ENCODE measurements at regions not wholly inside any gene's neighbourhood (a gene's known extent, or its start where the extent isn't known, plus 50 kb on each side); places are given as distances from the start of the nearest gene placed in this dataset.

DNA sequence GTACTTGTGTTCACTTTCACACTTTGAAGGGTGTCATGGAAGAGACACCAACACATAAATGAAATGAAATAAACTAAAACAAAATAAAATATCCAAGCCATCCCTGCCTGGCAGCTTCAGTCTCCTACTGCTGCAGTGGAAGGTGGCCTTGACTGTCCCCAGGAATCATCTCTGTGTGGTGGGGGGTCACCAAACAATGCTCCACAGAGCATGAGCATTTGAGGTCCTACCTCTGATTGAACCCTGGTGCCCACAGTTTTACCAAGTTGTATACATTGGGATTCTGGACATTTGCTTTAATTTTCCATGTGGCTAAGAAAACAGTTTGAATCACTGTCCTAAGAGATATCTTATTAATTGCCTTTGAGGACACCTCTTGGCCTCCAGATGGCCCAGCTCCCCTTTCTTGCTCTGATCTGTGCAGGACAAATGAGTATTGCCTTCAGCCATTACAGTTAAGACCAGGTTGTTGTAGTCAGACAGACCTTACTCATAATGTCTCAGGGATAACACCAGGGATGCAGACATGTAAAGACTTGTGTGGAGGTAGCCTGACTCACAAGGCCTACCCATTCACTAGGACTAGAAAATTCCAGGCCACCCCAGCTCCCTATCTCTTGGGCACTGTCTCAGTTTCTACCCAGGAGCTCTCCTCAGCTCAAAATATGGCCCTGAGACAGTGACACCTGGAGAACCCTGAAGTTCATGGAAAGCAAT, 195.0 kb downstream of the MYCN start:
- no peaks in the 10 kb centered on the region for H3K27me3 Mint-ChIP-seq
- POLR2A ChIA-PET, result no interaction called here
- Histone ChIP-seq H3K27ac (ENCODE audit: low read depth in 1 of 2, low read length in 2 of 2) (no peak overlapping the region), H3K9me3 (ENCODE audit: control insufficient read depth in 1 of 2, insufficient read depth in 1 of 2, low read length in 2 of 2) (no peaks in the 10 kb centered on the region), H3K4me1 (ENCODE audit: insufficient read depth, low read length) (no peaks in the 10 kb centered on the region), H3K36me3 (ENCODE audit: insufficient read depth, low read length) (no peaks in the 10 kb centered on the region), H3K4me3 (ENCODE audit: low read length) (no peak overlapping the region), H3K27me3 (ENCODE audit: control insufficient read depth in 1 of 2, insufficient read depth in 2 of 2, low read length in 2 of 2) (no peaks in the 10 kb centered on the region)
- no peaks in the 10 kb centered on the region for H3K4me1 Mint-ChIP-seq (ENCODE audit: low read depth)
- no peak overlapping the region for H3K27ac Mint-ChIP-seq
- no peaks in the 10 kb centered on the region for H3K9me3 Mint-ChIP-seq
- intact Hi-C loops (cut with DNase I, micrococcal nuclease), result no loop called here
- no peak overlapping the region for H3K4me3 Mint-ChIP-seq
- TF ChIP-seq, protein P1, sequence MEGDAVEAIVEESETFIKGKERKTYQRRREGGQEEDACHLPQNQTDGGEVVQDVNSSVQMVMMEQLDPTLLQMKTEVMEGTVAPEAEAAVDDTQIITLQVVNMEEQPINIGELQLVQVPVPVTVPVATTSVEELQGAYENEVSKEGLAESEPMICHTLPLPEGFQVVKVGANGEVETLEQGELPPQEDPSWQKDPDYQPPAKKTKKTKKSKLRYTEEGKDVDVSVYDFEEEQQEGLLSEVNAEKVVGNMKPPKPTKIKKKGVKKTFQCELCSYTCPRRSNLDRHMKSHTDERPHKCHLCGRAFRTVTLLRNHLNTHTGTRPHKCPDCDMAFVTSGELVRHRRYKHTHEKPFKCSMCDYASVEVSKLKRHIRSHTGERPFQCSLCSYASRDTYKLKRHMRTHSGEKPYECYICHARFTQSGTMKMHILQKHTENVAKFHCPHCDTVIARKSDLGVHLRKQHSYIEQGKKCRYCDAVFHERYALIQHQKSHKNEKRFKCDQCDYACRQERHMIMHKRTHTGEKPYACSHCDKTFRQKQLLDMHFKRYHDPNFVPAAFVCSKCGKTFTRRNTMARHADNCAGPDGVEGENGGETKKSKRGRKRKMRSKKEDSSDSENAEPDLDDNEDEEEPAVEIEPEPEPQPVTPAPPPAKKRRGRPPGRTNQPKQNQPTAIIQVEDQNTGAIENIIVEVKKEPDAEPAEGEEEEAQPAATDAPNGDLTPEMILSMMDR (IDR thresholded peaks at IDR 0.05), result no peak
- no peaks in the 10 kb centered on the region for H3K36me3 Mint-ChIP-seq (ENCODE audit: low read depth)
- DNase-seq, result no peak
- CTCF ChIA-PET, result no interaction called here
- no peak for ATAC-seq (ENCODE audit: poor library complexity)

- ATAC-seq (ENCODE audit: poor library complexity), result no peak
- Histone ChIP-seq H3K9me3 (ENCODE audit: control insufficient read depth in 1 of 2, insufficient read depth in 1 of 2, low read length in 2 of 2) (no peaks in the 10 kb centered on the region), H3K4me1 (ENCODE audit: insufficient read depth, low read length) (no peaks in the 10 kb centered on the region), H3K36me3 (ENCODE audit: insufficient read depth, low read length) (no peaks in the 10 kb centered on the region), H3K4me3 (ENCODE audit: low read length) (no peak overlapping the region), H3K27me3 (ENCODE audit: control insufficient read depth in 1 of 2, insufficient read depth in 2 of 2, low read length in 2 of 2) (no peaks in the 10 kb centered on the region), H3K27ac (ENCODE audit: low read depth in 1 of 2, low read length in 2 of 2) (no peak overlapping the region)
- no peak for DNase-seq
- ChIA-PET CTCF (no interaction called here), POLR2A (no interaction called here)
- Mint-ChIP-seq H3K36me3 (ENCODE audit: low read depth) (no peaks in the 10 kb centered on the region), H3K4me3 (no peak overlapping the region), H3K27ac (no peak overlapping the region), H3K9me3 (no peaks in the 10 kb centered on the region), H3K27me3 (no peaks in the 10 kb centered on the region), H3K4me1 (ENCODE audit: low read depth) (no peaks in the 10 kb centered on the region)
- intact Hi-C loops (cut with DNase I, micrococcal nuclease), result no loop called here
- TF ChIP-seq, protein P1 (IDR thresholded peaks at IDR 0.05), result no peak
Measured at GRCh38 chr2:16134436-16135165, 194.3 kb downstream of the MYCN start.

DNA sequence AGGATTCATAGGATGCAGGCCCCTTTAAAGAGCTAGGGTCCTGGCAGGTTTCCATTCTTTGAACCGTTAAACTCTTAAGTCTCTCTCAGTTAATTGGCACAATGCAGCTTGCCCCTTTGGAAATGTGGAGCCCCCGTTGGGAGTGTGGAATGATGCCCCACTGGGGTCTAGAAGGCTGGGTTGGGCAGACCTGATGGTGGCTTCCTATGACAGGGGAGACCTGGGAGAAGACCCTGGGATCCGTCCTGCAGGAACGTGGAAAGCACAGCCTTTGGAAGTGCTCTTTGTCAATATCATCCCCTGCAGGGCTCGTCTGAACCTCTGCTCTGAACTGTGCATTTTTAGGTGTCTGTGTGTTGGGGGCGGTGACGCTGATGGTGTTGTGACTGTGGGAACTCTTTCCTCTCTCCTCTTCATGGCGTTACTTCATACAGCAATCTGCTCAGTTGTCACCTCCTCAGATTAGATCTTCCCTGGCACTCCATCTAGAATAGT, 190.6 kb downstream of the MYCN start:
- ATAC-seq (ENCODE audit: poor library complexity), result no peak
- Mint-ChIP-seq H3K27ac (no peak overlapping the region), H3K4me1 (ENCODE audit: low read depth) (no peaks in the 10 kb centered on the region), H3K36me3 (ENCODE audit: low read depth) (no peaks in the 10 kb centered on the region), H3K4me3 (no peak overlapping the region), H3K27me3 (no peaks in the 10 kb centered on the region), H3K9me3 (no peaks in the 10 kb centered on the region)
- H3K9me3 ChIP-seq (ENCODE audit: control insufficient read depth in 1 of 2, insufficient read depth in 1 of 2, low read length in 2 of 2), result peaks cover 0 to under 1% of the 10 kb centered on the region in 2 experiments
- no peak overlapping the region for H3K27ac ChIP-seq (ENCODE audit: low read depth in 1 of 2, low read length in 2 of 2)
- DNase-seq, result no peak
- no peak overlapping the region for H3K4me3 ChIP-seq (ENCODE audit: low read length)
- ChIA-PET POLR2A (no interaction called here), CTCF (no interaction called here)
- intact Hi-C loops (cut with DNase I, micrococcal nuclease), result no loop called here
- no peaks in the 10 kb centered on the region for H3K36me3 ChIP-seq (ENCODE audit: insufficient read depth, low read length)
- H3K4me1 ChIP-seq (ENCODE audit: insufficient read depth, low read length), result no peaks in the 10 kb centered on the region
- TF ChIP-seq, protein P1 (IDR thresholded peaks at IDR 0.05), result no peak
- no peaks in the 10 kb centered on the region for H3K27me3 ChIP-seq (ENCODE audit: control insufficient read depth in 1 of 2, insufficient read depth in 2 of 2, low read length in 2 of 2)
